ACC112 (cell line): ENCODE measurements at regions not wholly inside any gene's neighbourhood (a gene's known extent, or its start where the extent isn't known, plus 50 kb on each side); places are given as distances from the start of the nearest gene placed in this dataset.
A peak's percentile ranks its signal among the peaks of the same experiment; 100 is the strongest.

Source experiments
- H2AFZ ChIP-seq: fragments of 200-600 bp; sonication (generic); one replicate; pipeline ENCODE4 v1.6.0; 2017; ENCODE audit warnings: antibody characterized with exemption, low read length; ENCODE audit not compliant: unreplicated experiment
- H3K27ac ChIP-seq: fragments of 200-600 bp; sonication (generic); 2 replicates; pipeline ENCODE4 v1.5.1; 2014; ENCODE audit warnings: low read depth, mild to moderate bottlenecking, antibody characterized with exemption, low read length, moderate library complexity
- H3K27me3 ChIP-seq: fragments of 200-600 bp; sonication (generic); 2 replicates; pipeline ENCODE4 v1.6.1; 2014; ENCODE audit warnings: mild to moderate bottlenecking, antibody characterized with exemption, low read length, moderate library complexity, mixed read lengths; ENCODE audit not compliant: insufficient read depth
- H3K36me3 ChIP-seq: fragments of 200-600 bp; sonication (generic); 2 replicates; pipeline ENCODE4 v1.6.1; 2016; ENCODE audit warnings: mild to moderate bottlenecking, antibody characterized with exemption, low read length, moderate library complexity, mixed read lengths; ENCODE audit not compliant: insufficient read depth
- H3K4me1 ChIP-seq: fragments of 200-600 bp; sonication (generic); one replicate; pipeline ENCODE4 v1.6.1; 2016; ENCODE audit warnings: low read length, mixed read lengths; ENCODE audit not compliant: insufficient read depth, unreplicated experiment, control insufficient read depth
- H3K4me3 ChIP-seq: fragments of 200-600 bp; sonication (generic); 2 replicates; pipeline ENCODE4 v1.5.1; 2014; ENCODE audit warnings: mild to moderate bottlenecking, low read depth, low read length
- H3K79me2 ChIP-seq: fragments of 200-600 bp; sonication (generic); one replicate; pipeline ENCODE4 v1.6.0; 2016; ENCODE audit warnings: low read length; ENCODE audit not compliant: control insufficient read depth, unreplicated experiment, insufficient read depth

GRCh38 chr10:36336315-36336714, 694.2 kb upstream of the FZD8 start:
- Histone ChIP-seq H3K4me1 (peaks cover 13% of the 10 kb centered on the region), H2AFZ (no peak overlapping the region), H3K79me2 (no peaks in the 10 kb centered on the region), H3K27me3 (no peaks in the 10 kb centered on the region), H3K36me3 (no peaks in the 10 kb centered on the region), H3K4me3 (no peak overlapping the region), H3K27ac (0 out of 2 replicates have a peak overlapping the region, but pooled peaks have one; percentile 1)

- H3K27me3 ChIP-seq = no peaks in the 10 kb centered on the region
- peaks cover 10% of the 10 kb centered on the region for H3K4me1 ChIP-seq
- H3K79me2 ChIP-seq = no peaks in the 10 kb centered on the region
- no peak overlapping the region for H3K27ac ChIP-seq
- no peak overlapping the region for H3K4me3 ChIP-seq
- H2AFZ ChIP-seq = no peak overlapping the region
- no peaks in the 10 kb centered on the region for H3K36me3 ChIP-seq
Observed at GRCh38 chr10:36333446-36333845, 691.4 kb upstream of the FZD8 start.

GRCh38 chr10:36332926-36333325, 690.8 kb upstream of the FZD8 start:
- Histone ChIP-seq H2AFZ (no peak overlapping the region), H3K4me1 (peaks cover 10% of the 10 kb centered on the region), H3K27ac (no peak overlapping the region), H3K36me3 (no peaks in the 10 kb centered on the region), H3K27me3 (no peaks in the 10 kb centered on the region), H3K4me3 (no peak overlapping the region), H3K79me2 (no peaks in the 10 kb centered on the region)

GRCh38 chr10:36331121-36331520, 689.0 kb upstream of the FZD8 start:
- no peak overlapping the region for H3K4me3 ChIP-seq

GRCh38 chr10:36325815-36326214, 683.7 kb upstream of the FZD8 start:
- Histone ChIP-seq H3K4me3 (no peak overlapping the region), H3K27me3 (no peaks in the 10 kb centered on the region), H3K36me3 (no peaks in the 10 kb centered on the region), H3K27ac (no peak overlapping the region), H2AFZ (no peak overlapping the region), H3K79me2 (no peaks in the 10 kb centered on the region), H3K4me1 (no peaks in the 10 kb centered on the region)

More at GRCh38 chr10:36331121-36331520, 689.0 kb upstream of the FZD8 start:
- Histone ChIP-seq H3K4me1 (peaks cover 3% of the 10 kb centered on the region), H3K79me2 (no peaks in the 10 kb centered on the region), H3K27me3 (no peaks in the 10 kb centered on the region), H3K27ac (no peak overlapping the region), H2AFZ (no peak overlapping the region), H3K36me3 (no peaks in the 10 kb centered on the region)

GRCh38 chr10:36324831-36325230, 682.7 kb upstream of the FZD8 start:
- Histone ChIP-seq H2AFZ (no peak overlapping the region), H3K36me3 (no peaks in the 10 kb centered on the region), H3K4me1 (no peaks in the 10 kb centered on the region), H3K79me2 (no peaks in the 10 kb centered on the region), H3K4me3 (no peak overlapping the region), H3K27me3 (no peaks in the 10 kb centered on the region), H3K27ac (no peak overlapping the region)

GRCh38 chr10:36313142-36313541, 671.0 kb upstream of the FZD8 start:
- no peak overlapping the region for H3K27ac ChIP-seq

GRCh38 chr10:36303896-36304295, 661.8 kb upstream of the FZD8 start:
- no peaks in the 10 kb centered on the region for H3K4me1 ChIP-seq
- H3K79me2 ChIP-seq = no peaks in the 10 kb centered on the region
- H3K4me3 ChIP-seq = no peak overlapping the region
- H2AFZ ChIP-seq = no peak overlapping the region
- H3K36me3 ChIP-seq = no peaks in the 10 kb centered on the region
- H3K27ac ChIP-seq = no peak overlapping the region
- H3K27me3 ChIP-seq = no peaks in the 10 kb centered on the region

More at GRCh38 chr10:36313142-36313541, 671.0 kb upstream of the FZD8 start:
- Histone ChIP-seq H3K36me3 (no peaks in the 10 kb centered on the region), H3K4me1 (no peaks in the 10 kb centered on the region), H3K4me3 (no peak overlapping the region), H3K27me3 (no peaks in the 10 kb centered on the region), H2AFZ (no peak overlapping the region), H3K79me2 (no peaks in the 10 kb centered on the region)

GRCh38 chr10:36302086-36302485, 660.0 kb upstream of the FZD8 start:
- Histone ChIP-seq H3K36me3 (no peaks in the 10 kb centered on the region), H3K27ac (no peak overlapping the region), H3K4me1 (no peaks in the 10 kb centered on the region), H2AFZ (no peak overlapping the region), H3K79me2 (no peaks in the 10 kb centered on the region), H3K27me3 (no peaks in the 10 kb centered on the region), H3K4me3 (no peak overlapping the region)

- Histone ChIP-seq H3K36me3 (no peaks in the 10 kb centered on the region), H2AFZ (no peak overlapping the region), H3K27ac (no peak overlapping the region), H3K4me3 (no peak overlapping the region), H3K79me2 (no peaks in the 10 kb centered on the region), H3K27me3 (no peaks in the 10 kb centered on the region), H3K4me1 (no peaks in the 10 kb centered on the region)
Observed at GRCh38 chr10:36301539-36301938, 659.4 kb upstream of the FZD8 start.

GRCh38 chr10:36301139-36301538, 659.0 kb upstream of the FZD8 start:
- Histone ChIP-seq H3K79me2 (no peaks in the 10 kb centered on the region), H3K27ac (no peak overlapping the region), H3K27me3 (no peaks in the 10 kb centered on the region), H3K36me3 (no peaks in the 10 kb centered on the region), H3K4me3 (no peak overlapping the region), H3K4me1 (no peaks in the 10 kb centered on the region), H2AFZ (no peak overlapping the region)
